ENCODE measurements at regions not wholly inside any gene's neighbourhood (a gene's known extent, or its start where the extent isn't known, plus 50 kb on each side); places are given as distances from the start of the nearest gene placed in this dataset.
"Not testable (repeated sequence)": the region's sequence is repeated elsewhere in the genome, so short reads cannot be mapped to it uniquely, and the experiment has no call there.

DNA sequence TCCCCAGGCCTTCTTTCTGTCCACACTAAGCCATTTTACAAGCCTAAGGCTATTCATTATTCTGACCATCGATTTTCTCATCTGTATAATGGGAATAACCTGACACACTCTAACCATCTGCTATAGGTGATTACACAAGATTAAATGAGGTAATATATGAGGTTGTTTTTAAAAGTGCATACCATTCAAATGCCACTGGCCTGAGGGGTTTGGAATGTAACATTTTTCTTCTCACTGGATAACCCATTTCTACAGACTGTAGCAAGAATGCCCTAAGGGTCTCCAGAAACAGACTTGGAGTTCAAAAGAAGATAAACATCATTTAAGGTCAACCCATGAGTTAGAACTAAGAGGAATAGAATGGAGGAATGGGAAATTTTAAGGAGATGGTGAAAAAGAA, 111.7 kb upstream of the SETBP1 start:
- no peaks in the 10 kb centered on the region for H3K27me3 ChIP-seq
- H3K9me3 ChIP-seq = no peaks in the 10 kb centered on the region
- no peak for DNase-seq
- no peak overlapping the region for H3K4me3 ChIP-seq
- TF ChIP-seq, protein P1, sequence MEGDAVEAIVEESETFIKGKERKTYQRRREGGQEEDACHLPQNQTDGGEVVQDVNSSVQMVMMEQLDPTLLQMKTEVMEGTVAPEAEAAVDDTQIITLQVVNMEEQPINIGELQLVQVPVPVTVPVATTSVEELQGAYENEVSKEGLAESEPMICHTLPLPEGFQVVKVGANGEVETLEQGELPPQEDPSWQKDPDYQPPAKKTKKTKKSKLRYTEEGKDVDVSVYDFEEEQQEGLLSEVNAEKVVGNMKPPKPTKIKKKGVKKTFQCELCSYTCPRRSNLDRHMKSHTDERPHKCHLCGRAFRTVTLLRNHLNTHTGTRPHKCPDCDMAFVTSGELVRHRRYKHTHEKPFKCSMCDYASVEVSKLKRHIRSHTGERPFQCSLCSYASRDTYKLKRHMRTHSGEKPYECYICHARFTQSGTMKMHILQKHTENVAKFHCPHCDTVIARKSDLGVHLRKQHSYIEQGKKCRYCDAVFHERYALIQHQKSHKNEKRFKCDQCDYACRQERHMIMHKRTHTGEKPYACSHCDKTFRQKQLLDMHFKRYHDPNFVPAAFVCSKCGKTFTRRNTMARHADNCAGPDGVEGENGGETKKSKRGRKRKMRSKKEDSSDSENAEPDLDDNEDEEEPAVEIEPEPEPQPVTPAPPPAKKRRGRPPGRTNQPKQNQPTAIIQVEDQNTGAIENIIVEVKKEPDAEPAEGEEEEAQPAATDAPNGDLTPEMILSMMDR (IDR thresholded peaks at IDR 0.05) = no peak
- intact Hi-C loops (cut with DNase I; ENCODE audit: low total_unique reads) = no loop called here
- H3K27ac ChIP-seq = no peak overlapping the region
- H3K36me3 ChIP-seq = no peaks in the 10 kb centered on the region
- H3K4me1 ChIP-seq = peaks cover 0 to 13% (median 3%) of the 10 kb centered on the region in 4 donors

DNA sequence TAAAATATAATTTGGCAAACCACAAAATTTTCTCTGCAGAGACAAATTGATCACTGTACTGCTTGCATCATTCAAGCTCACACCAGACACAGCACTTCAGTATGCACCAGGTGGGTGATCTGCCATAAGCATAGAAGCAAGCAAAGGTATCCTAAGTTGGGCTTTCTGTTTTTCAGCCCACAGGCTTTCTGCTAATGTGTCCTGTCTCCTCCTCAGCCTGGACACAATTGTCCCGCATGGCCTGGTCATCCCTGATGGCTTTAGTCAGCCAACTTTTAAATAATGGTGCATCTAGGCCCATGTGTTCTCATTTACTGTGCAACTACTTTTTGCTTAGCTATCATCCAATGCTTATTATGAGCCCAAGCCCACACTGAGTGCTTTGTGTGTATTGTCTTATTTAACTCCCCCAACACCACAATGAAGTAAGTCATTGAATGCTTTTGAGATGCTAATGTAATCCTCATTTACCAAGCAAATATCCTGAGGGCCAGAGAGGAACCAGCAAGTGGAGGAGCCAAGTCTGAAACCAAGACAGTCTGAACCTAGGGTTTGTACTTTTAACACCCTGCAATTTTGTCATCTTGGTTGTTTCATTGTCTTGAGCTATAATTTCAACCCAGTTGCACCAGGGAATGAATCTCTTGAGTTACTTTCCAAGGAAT, 111.2 kb upstream of the SETBP1 start:
- no peaks in the 10 kb centered on the region for H3K9me3 ChIP-seq
- intact Hi-C loops (cut with DNase I; ENCODE audit: low total_unique reads) = no loop called here
- H3K4me3 ChIP-seq = no peak overlapping the region
- TF ChIP-seq, protein P1 (IDR thresholded peaks at IDR 0.05) = no peak
- H3K36me3 ChIP-seq = no peaks in the 10 kb centered on the region
- peaks cover 0 to 13% (median 3%) of the 10 kb centered on the region in 4 donors for H3K4me1 ChIP-seq
- DNase-seq = no peak
- H3K27me3 ChIP-seq = no peaks in the 10 kb centered on the region
- H3K27ac ChIP-seq = no peak overlapping the region

DNA sequence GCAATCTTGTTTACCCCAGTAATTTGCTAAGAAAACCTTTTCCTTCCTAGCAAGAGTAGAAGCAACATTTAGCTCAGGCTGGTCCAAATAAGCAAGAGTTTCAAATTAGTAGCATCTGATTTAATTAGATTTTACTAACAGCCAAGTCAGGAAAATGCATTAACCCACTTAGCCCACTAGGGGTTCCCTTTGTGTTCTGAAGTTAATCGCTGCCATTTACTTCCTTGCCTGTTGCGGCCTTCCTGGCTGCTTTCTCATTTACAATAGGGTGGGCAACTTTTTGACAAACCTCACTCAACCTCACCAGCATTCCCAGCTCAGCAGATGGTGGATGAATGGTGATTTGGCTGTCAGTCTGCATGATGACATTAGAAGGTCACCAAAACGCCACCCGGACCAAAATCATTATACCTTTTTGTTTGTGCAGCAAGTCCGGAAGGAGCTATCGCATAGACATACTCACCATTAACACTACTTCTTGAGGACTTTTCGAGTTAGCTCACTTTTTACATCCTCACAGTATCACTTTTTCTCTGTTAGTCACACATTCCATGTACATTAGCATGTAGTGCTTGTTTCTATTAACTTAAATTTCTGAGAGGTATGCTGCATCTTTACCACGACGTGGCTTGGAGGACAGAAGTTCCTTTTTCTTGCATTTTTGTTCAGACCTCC, 101.5 kb upstream of the SETBP1 start:
- Histone ChIP-seq H3K9me3 (no peaks in the 10 kb centered on the region), H3K27me3 (no peaks in the 10 kb centered on the region), H3K36me3 (no peaks in the 10 kb centered on the region), H3K27ac (peak overlapping the region; percentile 65 to 66), H3K4me3 (no peak overlapping the region), H3K4me1 (peaks cover 0 to 38% (median 17%) of the 10 kb centered on the region in 4 donors)
- TF ChIP-seq, protein P1 (IDR thresholded peaks at IDR 0.05) = peak; percentile 30 to 31
- intact Hi-C loops (cut with DNase I; ENCODE audit: low total_unique reads) = no loop called here
- no peak for DNase-seq

DNA sequence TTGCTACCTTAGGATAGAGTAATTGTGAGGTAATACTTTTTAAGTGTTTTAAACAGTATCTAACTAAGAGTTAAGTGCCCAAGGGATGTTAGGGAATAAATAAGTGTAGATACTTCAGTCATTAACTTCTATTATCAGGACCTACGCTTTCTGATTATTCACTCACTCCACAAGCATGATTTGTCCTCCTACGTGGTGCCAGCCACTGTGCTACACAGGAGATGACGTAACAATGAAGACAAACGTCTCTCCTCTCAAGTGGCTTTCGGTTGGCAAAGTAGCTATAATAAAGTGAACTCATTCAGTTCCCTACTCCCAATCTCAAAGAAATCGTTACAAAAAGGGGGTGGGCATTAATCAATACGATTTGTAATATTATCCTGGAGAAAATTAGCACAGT, 100.9 kb upstream of the SETBP1 start:
- Histone ChIP-seq H3K4me1 (peaks cover 0 to 38% (median 17%) of the 10 kb centered on the region in 4 donors), H3K27me3 (no peaks in the 10 kb centered on the region), H3K36me3 (no peaks in the 10 kb centered on the region), H3K27ac (peak overlapping the region; percentile 65 to 66), H3K4me3 (no peak overlapping the region), H3K9me3 (no peaks in the 10 kb centered on the region)
- intact Hi-C loops (cut with DNase I; ENCODE audit: low total_unique reads) = no loop called here
- TF ChIP-seq, protein P1 (IDR thresholded peaks at IDR 0.05) = no peak
- peak; percentile 33 to 71 for DNase-seq

DNA sequence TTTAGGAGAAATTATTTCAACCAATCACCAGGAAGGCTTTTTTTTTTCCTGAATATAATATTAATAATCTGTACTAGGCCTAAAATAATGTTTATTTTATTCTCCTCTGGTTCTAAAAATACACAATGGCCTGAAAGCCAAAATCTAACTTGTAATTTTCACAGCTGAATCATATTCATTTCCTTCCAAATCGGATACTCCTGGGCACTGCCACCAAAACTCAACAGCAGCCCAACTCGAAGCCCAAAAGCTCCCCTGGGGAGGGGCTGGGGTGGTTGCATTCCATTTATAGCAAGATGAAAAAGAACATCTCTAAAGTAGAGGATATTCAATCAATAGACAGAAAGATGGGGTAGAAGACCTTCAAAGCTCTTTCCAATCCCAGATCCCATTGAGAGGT, 100.5 kb upstream of the SETBP1 start:
- no peaks in the 10 kb centered on the region for H3K27me3 ChIP-seq
- H3K36me3 ChIP-seq = no peaks in the 10 kb centered on the region
- intact Hi-C loops (cut with DNase I; ENCODE audit: low total_unique reads) = no loop called here
- no peak for DNase-seq
- no peak overlapping the region for H3K4me3 ChIP-seq
- no peaks in the 10 kb centered on the region for H3K9me3 ChIP-seq
- peak overlapping the region; percentile 65 to 66 for H3K27ac ChIP-seq
- peaks cover 0 to 38% (median 17%) of the 10 kb centered on the region in 4 donors for H3K4me1 ChIP-seq
- TF ChIP-seq, protein P1 (IDR thresholded peaks at IDR 0.05) = no peak

DNA sequence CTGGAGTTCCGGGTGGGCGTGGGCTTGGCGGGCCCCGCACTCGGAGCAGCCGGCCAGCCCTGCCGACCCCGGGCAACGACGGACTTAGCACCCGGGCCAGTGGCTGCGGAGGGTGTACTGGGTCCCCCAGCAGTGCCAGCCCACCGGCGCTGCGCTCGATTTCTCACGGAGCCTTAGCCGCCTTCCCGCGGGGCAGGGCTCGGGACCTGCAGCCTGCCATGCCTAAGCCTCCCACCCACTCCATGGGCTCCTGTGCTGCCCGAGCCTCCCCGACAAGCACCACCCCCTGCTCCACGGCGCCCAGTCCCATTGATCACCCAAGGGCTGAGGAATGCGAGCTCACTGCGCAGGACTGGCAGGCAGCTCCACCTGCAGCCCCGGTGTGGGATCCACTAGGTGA, 99.9 kb upstream of the SETBP1 start:
- H3K9me3 ChIP-seq; intact Hi-C loops (cut with DNase I; ENCODE audit: low total_unique reads); H3K4me3 ChIP-seq; H3K36me3 ChIP-seq; H3K27me3 ChIP-seq; DNase-seq: not testable (repeated sequence)
- Histone ChIP-seq H3K27ac (peak overlapping the region; percentile 65 to 66), H3K4me1 (peaks cover 0 to 38% (median 17%) of the 10 kb centered on the region in 4 donors)

Data from tibial artery (tissue), 4 donors.